ENCODE measurements at regions not wholly inside any gene's neighbourhood (a gene's known extent, or its start where the extent isn't known, plus 50 kb on each side); places are given as distances from the start of the nearest gene placed in this dataset.

DNA sequence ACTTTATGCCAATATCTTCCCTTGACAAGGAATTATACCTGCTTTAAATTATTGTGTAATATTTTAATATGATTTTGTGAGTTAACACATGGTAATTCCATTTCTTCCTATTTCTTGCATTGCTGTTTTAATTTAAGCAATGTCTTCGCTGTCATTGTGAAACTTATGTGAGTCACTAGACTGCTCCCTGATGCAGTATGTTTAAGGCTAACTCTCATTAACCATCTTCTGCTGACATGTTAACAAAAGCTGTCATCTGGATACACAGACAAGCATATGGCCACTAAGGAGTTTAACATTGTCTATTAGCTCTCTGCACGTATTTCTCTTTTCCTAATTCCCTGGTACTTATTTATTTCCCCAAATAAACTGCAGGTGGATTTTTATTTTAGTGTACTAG lies 980.8 kb upstream of the CTNND2 start:
- Histone ChIP-seq H3K27ac (ENCODE audit: low read depth in 1 of 2, low read length in 1 of 2) (no peak overlapping the region), H3K9me3 (ENCODE audit: control insufficient read depth in 4 of 4, insufficient read depth in 3 of 4, low read length in 3 of 4) (peaks cover 0 to 2% (median 0%) of the 10 kb centered on the region in 4 donors), H3K9ac (ENCODE audit: insufficient read depth in 1 of 2, low read length in 2 of 2) (no peak overlapping the region), H3K27me3 (ENCODE audit: control insufficient read depth in 3 of 3, insufficient read depth in 3 of 3, low read length in 2 of 3) (no peaks in the 10 kb centered on the region), H3K36me3 (ENCODE audit: control insufficient read depth in 4 of 4, insufficient read depth in 4 of 4, low read length in 4 of 4) (no peaks in the 10 kb centered on the region), H3K4me1 (ENCODE audit: control insufficient read depth in 5 of 5, insufficient read depth in 5 of 5, low read length in 5 of 5) (no peaks in the 10 kb centered on the region), H3K4me3 (no peak overlapping the region)
- WGBS, 2 donors = 77 to 80% methylated on average over 2 of the region's 2 CpGs
- TF ChIP-seq, protein P1, sequence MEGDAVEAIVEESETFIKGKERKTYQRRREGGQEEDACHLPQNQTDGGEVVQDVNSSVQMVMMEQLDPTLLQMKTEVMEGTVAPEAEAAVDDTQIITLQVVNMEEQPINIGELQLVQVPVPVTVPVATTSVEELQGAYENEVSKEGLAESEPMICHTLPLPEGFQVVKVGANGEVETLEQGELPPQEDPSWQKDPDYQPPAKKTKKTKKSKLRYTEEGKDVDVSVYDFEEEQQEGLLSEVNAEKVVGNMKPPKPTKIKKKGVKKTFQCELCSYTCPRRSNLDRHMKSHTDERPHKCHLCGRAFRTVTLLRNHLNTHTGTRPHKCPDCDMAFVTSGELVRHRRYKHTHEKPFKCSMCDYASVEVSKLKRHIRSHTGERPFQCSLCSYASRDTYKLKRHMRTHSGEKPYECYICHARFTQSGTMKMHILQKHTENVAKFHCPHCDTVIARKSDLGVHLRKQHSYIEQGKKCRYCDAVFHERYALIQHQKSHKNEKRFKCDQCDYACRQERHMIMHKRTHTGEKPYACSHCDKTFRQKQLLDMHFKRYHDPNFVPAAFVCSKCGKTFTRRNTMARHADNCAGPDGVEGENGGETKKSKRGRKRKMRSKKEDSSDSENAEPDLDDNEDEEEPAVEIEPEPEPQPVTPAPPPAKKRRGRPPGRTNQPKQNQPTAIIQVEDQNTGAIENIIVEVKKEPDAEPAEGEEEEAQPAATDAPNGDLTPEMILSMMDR (IDR thresholded peaks at IDR 0.05; ENCODE audit: control extremely low read depth, extremely low read depth) = no peak
- no peak for DNase-seq
- no peak for ATAC-seq (ENCODE audit: insufficient read depth, low FRiP score)

DNA sequence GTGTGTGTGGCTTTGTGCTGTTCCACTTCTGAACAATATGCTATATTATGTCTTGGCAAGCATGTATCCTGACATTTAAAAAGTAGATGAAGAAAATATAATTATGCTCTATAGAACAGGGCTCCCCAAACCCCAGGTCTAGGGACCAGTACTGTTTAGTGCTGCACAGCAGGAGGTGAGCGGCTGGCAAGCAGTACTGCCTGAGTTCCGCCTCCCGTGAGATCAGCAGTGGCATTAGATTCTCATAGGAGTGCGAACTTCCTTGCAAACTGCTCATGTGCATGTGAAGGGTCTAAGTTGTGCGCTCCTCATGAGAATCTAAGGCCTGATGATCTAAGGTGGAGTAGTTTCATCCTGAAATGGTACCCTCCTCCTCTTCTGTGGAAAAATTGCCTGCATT lies 979.1 kb upstream of the CTNND2 start:
- Histone ChIP-seq H3K4me3 (no peak overlapping the region), H3K27ac (ENCODE audit: low read depth in 1 of 2, low read length in 1 of 2) (no peak overlapping the region), H3K9ac (ENCODE audit: insufficient read depth in 1 of 2, low read length in 2 of 2) (no peak overlapping the region), H3K27me3 (ENCODE audit: control insufficient read depth in 3 of 3, insufficient read depth in 3 of 3, low read length in 2 of 3) (no peaks in the 10 kb centered on the region), H3K36me3 (ENCODE audit: control insufficient read depth in 4 of 4, insufficient read depth in 4 of 4, low read length in 4 of 4) (no peaks in the 10 kb centered on the region), H3K9me3 (ENCODE audit: control insufficient read depth in 4 of 4, insufficient read depth in 3 of 4, low read length in 3 of 4) (peaks cover 0 to 2% (median 0%) of the 10 kb centered on the region in 4 donors), H3K4me1 (ENCODE audit: control insufficient read depth in 5 of 5, insufficient read depth in 5 of 5, low read length in 5 of 5) (no peaks in the 10 kb centered on the region)
- TF ChIP-seq, protein P1 (IDR thresholded peaks at IDR 0.05; ENCODE audit: control extremely low read depth, extremely low read depth) = no peak
- DNase-seq = no peak
- WGBS, 2 donors = 90 to 92% methylated on average over 5 of the region's 5 CpGs
- ATAC-seq (ENCODE audit: insufficient read depth, low FRiP score) = no peak

DNA sequence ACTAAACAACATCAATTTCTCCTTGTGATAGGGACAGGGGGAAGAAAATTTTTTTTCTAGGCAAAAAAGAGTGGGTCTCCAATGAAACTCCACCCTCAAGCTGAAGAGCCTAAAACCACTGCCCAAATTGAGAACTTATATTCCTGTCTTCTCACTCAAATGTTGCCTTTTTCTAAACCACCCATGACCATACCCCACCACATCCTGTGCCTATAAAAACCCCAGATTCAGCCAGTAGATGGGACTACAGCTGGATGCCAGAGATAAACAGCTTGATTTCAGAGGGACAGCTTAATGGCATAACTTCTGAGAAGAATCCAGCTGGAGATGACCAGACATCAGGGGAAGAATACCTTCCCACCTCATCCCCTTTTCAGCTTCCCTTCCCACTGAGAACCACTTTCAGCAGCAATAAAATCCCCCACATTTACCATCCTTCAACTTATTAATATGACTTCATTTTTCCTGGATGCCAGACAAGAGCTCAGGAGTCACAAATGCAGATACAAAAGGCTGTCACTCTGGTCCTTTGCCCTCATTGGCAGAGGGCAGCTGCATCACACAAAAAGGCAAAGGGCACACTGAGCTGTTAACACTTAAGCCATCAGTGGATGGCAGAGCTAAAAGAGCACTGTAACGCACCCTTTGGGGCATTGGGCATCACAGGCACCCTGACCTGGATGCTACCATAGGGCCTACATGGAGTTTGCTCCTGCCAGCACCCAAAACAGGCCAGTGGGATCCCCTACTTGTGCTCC lies 972.5 kb upstream of the CTNND2 start:
- Histone ChIP-seq H3K9me3 (ENCODE audit: control insufficient read depth in 4 of 4, insufficient read depth in 3 of 4, low read length in 3 of 4) (peaks cover 0 to 6% (median 0%) of the 10 kb centered on the region in 4 donors), H3K27me3 (ENCODE audit: control insufficient read depth in 3 of 3, insufficient read depth in 3 of 3, low read length in 2 of 3) (no peaks in the 10 kb centered on the region), H3K36me3 (ENCODE audit: control insufficient read depth in 4 of 4, insufficient read depth in 4 of 4, low read length in 4 of 4) (no peaks in the 10 kb centered on the region), H3K4me1 (ENCODE audit: control insufficient read depth in 5 of 5, insufficient read depth in 5 of 5, low read length in 5 of 5) (no peaks in the 10 kb centered on the region), H3K27ac (ENCODE audit: low read depth in 1 of 2, low read length in 1 of 2) (no peak overlapping the region), H3K4me3 (no peak overlapping the region), H3K9ac (ENCODE audit: insufficient read depth in 1 of 2, low read length in 2 of 2) (no peak overlapping the region)
- TF ChIP-seq, protein P1 (IDR thresholded peaks at IDR 0.05; ENCODE audit: control extremely low read depth, extremely low read depth) = no peak
- DNase-seq (no peak), ATAC-seq (ENCODE audit: insufficient read depth, low FRiP score) (no peak)
- 79% methylated on average over 1 of the region's 1 CpG for WGBS, 2 donors

Data from lung (tissue), 11 donors.